Skeletal muscle tissue (tissue), 3 donors: ENCODE measurements at regions not wholly inside any gene's neighbourhood (a gene's known extent, or its start where the extent isn't known, plus 50 kb on each side); places are given as distances from the start of the nearest gene placed in this dataset.

ENCODE experiments used
- H3K27ac ChIP-seq: one replicate; pipeline ENCODE4 v1.7.0; 2013; ENCODE audit warnings: mild to moderate bottlenecking, low read depth, low read length, inconsistent platforms
- H3K27me3 ChIP-seq, 3 donors: one replicate each; pipeline ENCODE4 v1.7.0; 2013; ENCODE audit warnings: low read length in 3 of 3; ENCODE audit not compliant: control insufficient read depth in 3 of 3, insufficient read depth in 3 of 3
- H3K36me3 ChIP-seq, 3 donors: one replicate each; pipeline ENCODE4 v1.7.0; 2013; ENCODE audit warnings: low read length in 3 of 3; ENCODE audit not compliant: control insufficient read depth in 3 of 3, insufficient read depth in 3 of 3
- H3K4me1 ChIP-seq, 3 donors: one replicate each; pipeline ENCODE4 v1.7.0; 2013; ENCODE audit warnings: low read length in 3 of 3, mild to moderate bottlenecking in 3 of 3; ENCODE audit not compliant: control insufficient read depth in 3 of 3, insufficient read depth in 3 of 3
- H3K4me3 ChIP-seq, 3 donors: one replicate each; pipeline ENCODE4 v1.7.0; 2013; ENCODE audit warnings: low read length in 3 of 3
- H3K9ac ChIP-seq, 3 donors: one replicate each; pipeline ENCODE4 v1.7.0; 2013; ENCODE audit warnings: low read length in 3 of 3, mild to moderate bottlenecking in 3 of 3, moderate library complexity in 2 of 3, low read depth in 1 of 3
- H3K9me3 ChIP-seq, 3 donors: one replicate each; pipeline ENCODE4 v1.7.0; 2013; ENCODE audit warnings: low read length in 3 of 3; ENCODE audit not compliant: control insufficient read depth in 3 of 3
- donor health status: Osteomylitis.

DNA sequence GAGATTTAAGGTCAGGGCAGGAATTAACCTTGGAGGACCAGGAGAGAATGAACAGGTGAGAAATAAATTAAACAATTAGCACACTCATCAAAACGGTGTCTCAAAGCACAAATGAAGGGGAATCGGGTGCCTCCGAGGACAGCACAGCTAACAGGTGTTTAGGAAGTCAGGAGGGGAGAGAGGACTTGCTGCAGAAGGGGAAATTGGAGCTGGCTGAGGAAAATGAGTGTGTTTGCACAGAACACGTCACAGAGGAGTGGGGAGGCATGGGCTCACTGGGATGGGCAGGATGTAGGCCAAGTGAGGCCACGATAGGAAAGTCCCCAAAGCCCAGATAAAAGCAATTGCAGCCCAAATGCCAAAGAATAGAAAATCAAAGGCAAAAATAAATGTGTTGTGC, 121.7 kb downstream of the ZNF664 start:
- peaks cover 2 to 19% (median 11%) of the 10 kb centered on the region in 3 donors for H3K4me1 ChIP-seq
- peaks cover 5 to 24% (median 11%) of the 10 kb centered on the region in 3 donors for H3K27me3 ChIP-seq
- H3K4me3 ChIP-seq, result no peak overlapping the region
- H3K27ac ChIP-seq, result peak overlapping the region; percentile 17
- no peaks in the 10 kb centered on the region for H3K9me3 ChIP-seq
- H3K9ac ChIP-seq, result peak overlapping the region in 1 of 3 donors; percentile 35
- no peaks in the 10 kb centered on the region for H3K36me3 ChIP-seq

DNA sequence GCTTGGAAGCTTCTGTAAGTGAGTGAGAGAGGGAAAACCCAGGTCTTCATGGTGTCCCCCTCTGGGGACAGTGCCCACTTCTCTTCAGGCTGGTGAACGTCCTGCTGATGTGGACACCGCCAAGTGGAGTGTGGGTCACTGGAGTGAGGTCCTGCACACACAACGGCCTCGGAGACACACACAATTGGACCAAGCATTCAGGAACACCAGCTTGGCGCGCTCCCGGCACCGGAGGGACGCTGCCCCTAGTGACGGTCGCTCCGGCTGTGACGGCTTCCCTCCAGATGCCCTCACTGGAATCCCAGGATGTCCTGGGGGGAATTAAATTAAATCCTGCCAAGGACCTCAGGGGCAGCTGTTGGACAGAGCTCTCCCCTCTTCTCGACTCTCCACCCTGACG, 123.1 kb downstream of the ZNF664 start:
- H3K27me3 ChIP-seq, result peaks cover 5 to 25% (median 12%) of the 10 kb centered on the region in 3 donors
- no peaks in the 10 kb centered on the region for H3K36me3 ChIP-seq
- peaks cover 2 to 19% (median 11%) of the 10 kb centered on the region in 3 donors for H3K4me1 ChIP-seq
- no peak overlapping the region for H3K27ac ChIP-seq
- H3K4me3 ChIP-seq, result no peak overlapping the region
- H3K9me3 ChIP-seq, result no peaks in the 10 kb centered on the region
- no peak overlapping the region for H3K9ac ChIP-seq

DNA sequence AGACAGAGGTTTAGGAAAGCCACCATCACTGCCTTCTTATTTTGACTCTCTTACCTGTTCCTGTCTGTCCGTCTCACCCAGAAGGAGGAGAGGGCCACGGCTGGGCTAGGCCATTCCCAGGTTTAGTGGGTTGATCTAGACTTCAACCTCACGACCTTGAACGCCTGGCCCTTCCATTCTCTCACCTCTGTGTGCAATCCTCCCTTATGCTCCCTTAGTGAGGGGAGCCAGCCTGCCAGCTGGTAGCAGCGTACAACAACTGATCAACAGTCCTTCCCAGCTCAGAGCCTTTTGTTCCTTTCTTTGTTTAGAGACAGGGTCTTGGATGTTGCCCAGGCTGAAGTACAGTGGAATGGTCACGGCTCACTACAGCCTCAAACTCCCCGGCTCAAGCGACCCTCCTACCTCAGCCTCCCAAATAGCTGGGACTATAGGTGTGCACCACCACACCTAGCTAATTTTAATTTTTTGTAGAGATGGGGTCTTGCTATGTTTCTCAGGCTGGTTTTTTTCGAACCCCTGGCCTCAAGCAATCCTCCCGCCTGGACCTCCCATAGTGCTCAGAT, 123.9 kb downstream of the ZNF664 start:
- H3K9me3 ChIP-seq, result no peaks in the 10 kb centered on the region
- H3K9ac ChIP-seq, result no peak overlapping the region
- H3K36me3 ChIP-seq, result no peaks in the 10 kb centered on the region
- H3K4me1 ChIP-seq, result peaks cover 2 to 19% (median 11%) of the 10 kb centered on the region in 3 donors
- H3K27me3 ChIP-seq, result peaks cover 5 to 25% (median 12%) of the 10 kb centered on the region in 3 donors
- H3K27ac ChIP-seq, result no peak overlapping the region
- H3K4me3 ChIP-seq, result no peak overlapping the region

DNA sequence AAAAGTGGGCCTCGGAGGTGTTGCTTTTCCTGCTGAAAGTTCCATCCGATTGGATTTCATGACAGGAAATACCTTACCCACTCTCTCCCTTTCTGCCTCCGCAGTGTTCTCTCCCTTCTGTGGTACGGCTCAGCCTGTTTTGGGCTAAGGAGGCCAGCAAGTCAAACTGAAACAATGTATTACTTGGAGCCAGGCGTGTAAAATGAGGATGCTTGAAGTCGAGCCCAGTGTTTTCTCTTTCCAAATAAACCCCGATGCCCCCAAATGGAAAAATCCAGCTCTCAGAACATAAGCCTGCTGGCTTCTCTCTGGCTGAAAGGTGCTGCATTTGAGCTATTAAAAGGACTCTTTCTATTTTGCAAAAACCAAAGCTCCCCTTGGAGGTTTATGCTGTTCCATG, 124.7 kb downstream of the ZNF664 start:
- Histone ChIP-seq H3K27me3 (peaks cover 5 to 25% (median 12%) of the 10 kb centered on the region in 3 donors), H3K9ac (peak overlapping the region in 1 of 3 donors; percentile 33), H3K4me1 (peaks cover 2 to 19% (median 11%) of the 10 kb centered on the region in 3 donors), H3K4me3 (no peak overlapping the region), H3K36me3 (no peaks in the 10 kb centered on the region), H3K27ac (no peak overlapping the region), H3K9me3 (no peaks in the 10 kb centered on the region)

DNA sequence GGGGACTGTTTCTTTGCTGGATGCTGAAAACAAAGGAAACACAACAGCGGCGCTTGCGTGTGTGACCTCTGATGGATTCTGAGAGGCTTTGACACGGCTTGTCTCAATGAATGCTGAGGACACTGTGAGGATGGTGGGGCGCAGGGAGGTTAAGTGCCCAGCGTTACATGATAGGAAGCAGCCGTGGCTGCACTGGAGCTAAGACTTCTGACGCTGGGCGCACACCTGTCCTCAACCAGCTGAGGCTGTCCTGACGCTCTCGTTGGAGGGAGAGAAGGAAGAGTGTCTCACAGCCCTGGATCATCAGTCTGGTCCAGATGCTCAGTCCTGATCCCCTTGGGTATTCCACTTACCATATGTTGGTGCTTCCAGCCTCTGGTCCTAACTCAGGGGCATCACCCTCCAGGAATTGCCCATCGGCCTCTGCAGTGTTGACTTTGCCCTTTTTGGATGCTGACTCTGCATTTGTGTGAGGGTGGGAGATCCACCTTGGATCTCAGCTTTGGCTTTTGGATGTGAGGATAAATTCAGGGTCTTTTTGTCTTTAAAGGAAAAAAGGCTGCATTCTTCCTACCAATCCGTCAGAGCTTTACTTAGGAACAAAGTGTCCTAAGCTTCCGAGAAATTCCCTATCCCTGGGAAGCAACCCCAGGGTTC, 125.2 kb downstream of the ZNF664 start:
- no peaks in the 10 kb centered on the region for H3K9me3 ChIP-seq
- no peaks in the 10 kb centered on the region for H3K36me3 ChIP-seq

DNA sequence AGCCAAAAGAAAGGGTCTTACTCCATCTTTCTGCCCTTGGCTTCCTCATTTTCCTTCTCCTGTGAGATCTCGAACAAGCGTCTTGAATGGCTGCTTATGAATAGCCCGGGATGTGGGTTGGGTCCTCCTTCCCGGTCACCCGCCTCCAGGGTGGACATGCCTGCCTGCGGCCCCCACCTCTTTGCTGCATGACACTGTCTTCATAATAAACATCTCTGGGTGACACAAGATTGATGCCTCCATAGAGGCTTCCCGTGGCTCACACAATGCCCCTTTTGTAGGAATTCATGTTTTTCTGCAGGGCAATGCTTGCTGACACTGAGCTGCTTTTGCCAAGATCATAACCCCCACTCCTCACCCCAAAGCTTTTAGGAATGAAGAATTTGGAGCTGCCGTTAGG, 125.9 kb downstream of the ZNF664 start:
- H3K4me1 ChIP-seq, result peaks cover 2 to 16% (median 11%) of the 10 kb centered on the region in 3 donors
- H3K27ac ChIP-seq, result no peak overlapping the region
- peaks cover 5 to 25% (median 9%) of the 10 kb centered on the region in 3 donors for H3K27me3 ChIP-seq
- H3K9ac ChIP-seq, result no peak overlapping the region
- no peaks in the 10 kb centered on the region for H3K9me3 ChIP-seq
- H3K4me3 ChIP-seq, result no peak overlapping the region
- H3K36me3 ChIP-seq, result no peaks in the 10 kb centered on the region

More for the DNA sequence above, 125.2 kb downstream of the ZNF664 start:
- H3K27me3 ChIP-seq, result peaks cover 5 to 25% (median 12%) of the 10 kb centered on the region in 3 donors
- peaks cover 2 to 19% (median 11%) of the 10 kb centered on the region in 3 donors for H3K4me1 ChIP-seq
- H3K27ac ChIP-seq, result no peak overlapping the region
- no peak overlapping the region for H3K9ac ChIP-seq
- H3K4me3 ChIP-seq, result no peak overlapping the region

DNA sequence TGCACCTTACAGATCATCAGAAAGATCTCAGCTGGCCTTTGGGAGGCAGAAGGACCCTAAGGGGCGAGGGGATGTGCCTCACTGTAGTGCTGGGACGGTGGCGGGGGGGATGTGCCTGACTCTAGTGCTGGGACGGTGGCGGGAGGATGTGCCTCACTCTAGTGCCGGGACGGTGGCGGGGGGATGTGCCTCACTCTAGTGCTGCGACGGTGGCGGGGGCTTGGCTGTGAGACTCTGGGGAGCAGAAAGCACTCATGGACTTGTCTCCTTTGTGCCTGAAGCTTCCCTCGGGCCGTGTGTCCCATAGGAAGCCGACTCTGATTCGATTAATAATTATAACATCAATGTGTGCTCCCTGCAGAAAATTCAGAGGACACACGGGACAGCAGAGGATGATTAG, 126.6 kb downstream of the ZNF664 start:
- no peak overlapping the region for H3K9ac ChIP-seq
- peaks cover 2 to 10% (median 6%) of the 10 kb centered on the region in 3 donors for H3K4me1 ChIP-seq
- no peaks in the 10 kb centered on the region for H3K9me3 ChIP-seq
- H3K4me3 ChIP-seq, result no peak overlapping the region
- no peaks in the 10 kb centered on the region for H3K36me3 ChIP-seq
- H3K27ac ChIP-seq, result no peak overlapping the region
- peaks cover 5 to 25% (median 9%) of the 10 kb centered on the region in 3 donors for H3K27me3 ChIP-seq

DNA sequence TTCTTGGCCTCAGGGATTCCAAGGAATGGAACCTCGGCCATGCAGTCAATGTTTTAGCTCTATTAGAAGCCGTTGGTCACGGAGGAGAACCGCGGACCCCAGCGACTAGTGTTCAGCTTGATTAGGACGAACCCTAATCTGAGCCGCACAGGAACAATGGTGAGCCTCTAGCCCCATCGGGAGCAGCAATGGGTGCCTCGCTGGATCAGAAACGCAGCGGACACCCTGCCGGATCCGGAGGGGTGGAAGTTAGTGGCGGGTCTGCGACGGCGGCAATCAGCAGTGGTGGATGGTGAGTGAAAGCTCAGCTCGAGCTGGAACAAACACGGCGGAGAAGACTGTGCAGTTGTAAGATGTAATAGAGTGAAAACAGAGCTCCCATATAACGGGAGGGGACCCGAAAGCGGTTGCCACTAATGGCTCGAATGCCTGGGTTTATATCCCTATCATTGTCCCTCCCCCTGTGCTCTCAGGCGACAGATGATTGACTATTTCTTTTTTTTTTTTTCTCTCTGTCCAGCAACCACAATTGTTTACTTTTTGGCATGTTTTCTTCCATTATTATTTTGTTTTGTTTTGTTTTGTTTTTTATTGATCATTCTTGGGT, 127.7 kb downstream of the ZNF664 start:
- H3K4me1 ChIP-seq, result peaks cover 2 to 9% (median 4%) of the 10 kb centered on the region in 3 donors

DNA sequence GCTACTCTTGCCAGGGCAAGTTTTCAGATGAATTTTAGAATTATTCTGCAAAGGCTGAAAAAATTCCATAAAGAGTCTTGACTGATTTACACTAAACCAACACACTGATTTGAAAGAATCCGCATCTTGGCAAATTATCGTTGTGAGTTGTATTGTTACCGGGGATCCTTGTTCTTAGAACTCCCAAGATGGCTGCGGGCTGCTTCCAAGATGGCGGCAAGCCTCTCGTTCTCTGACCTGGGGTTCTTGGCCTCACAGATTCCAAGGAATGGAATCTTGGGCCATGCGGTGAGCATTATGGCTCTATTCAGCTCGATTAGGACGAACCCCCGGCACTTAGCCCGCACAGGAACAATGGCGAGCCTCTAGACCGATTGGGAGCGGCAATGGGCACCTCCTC, 132.5 kb downstream of the ZNF664 start:
- no peaks in the 10 kb centered on the region for H3K4me1 ChIP-seq
- no peaks in the 10 kb centered on the region for H3K9me3 ChIP-seq
- H3K4me3 ChIP-seq, result no peak overlapping the region
- H3K27ac ChIP-seq, result no peak overlapping the region
- no peaks in the 10 kb centered on the region for H3K36me3 ChIP-seq
- H3K27me3 ChIP-seq, result no peaks in the 10 kb centered on the region
- no peak overlapping the region for H3K9ac ChIP-seq

More for the DNA sequence above, 127.7 kb downstream of the ZNF664 start:
- peaks cover 5 to 25% (median 9%) of the 10 kb centered on the region in 3 donors for H3K27me3 ChIP-seq
- H3K9me3 ChIP-seq, result no peaks in the 10 kb centered on the region
- H3K36me3 ChIP-seq, result no peaks in the 10 kb centered on the region
- no peak overlapping the region for H3K9ac ChIP-seq
- H3K27ac ChIP-seq, result no peak overlapping the region
- H3K4me3 ChIP-seq, result no peak overlapping the region

DNA sequence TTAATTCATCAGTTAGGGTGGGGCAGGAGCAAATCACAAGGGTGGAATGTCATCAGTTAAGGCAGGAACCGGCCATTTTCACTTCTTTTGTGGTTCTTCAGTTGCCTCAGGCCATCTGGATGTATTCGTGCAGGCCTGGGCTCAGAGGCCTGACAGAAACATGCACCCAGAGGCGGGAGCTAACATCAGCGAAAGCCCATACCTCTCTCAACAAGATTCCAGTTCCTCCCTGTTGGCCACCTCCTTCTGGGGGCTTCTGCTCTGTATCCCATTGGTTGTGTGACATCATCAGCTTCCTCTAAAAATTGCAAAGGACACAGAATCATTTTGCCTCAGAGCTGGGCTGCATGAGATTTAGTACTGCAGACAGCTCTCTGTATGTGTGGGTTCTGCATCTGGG, 134.3 kb downstream of the ZNF664 start:
- H3K4me1 ChIP-seq, result no peaks in the 10 kb centered on the region
- no peaks in the 10 kb centered on the region for H3K9me3 ChIP-seq
- no peak overlapping the region for H3K9ac ChIP-seq
- H3K27ac ChIP-seq, result no peak overlapping the region
- H3K27me3 ChIP-seq, result no peaks in the 10 kb centered on the region
- no peaks in the 10 kb centered on the region for H3K36me3 ChIP-seq
- H3K4me3 ChIP-seq, result no peak overlapping the region
